Hepatocyte (in vitro differentiated cells): ENCODE measurements at regions not wholly inside any gene's neighbourhood (a gene's known extent, or its start where the extent isn't known, plus 50 kb on each side); places are given as distances from the start of the nearest gene placed in this dataset.

ENCODE experiments used
- CTCF ChIP-seq: fragments of 200-600 bp; sonication (generic); IDR thresholded peaks from 2 replicates; pipeline ENCODE4 v1.5.1; 2016; ENCODE audit warnings: antibody characterized with exemption, mild to moderate bottlenecking; ENCODE audit not compliant: poor library complexity
- EZH2 ChIP-seq: fragments of 200-600 bp; sonication (generic); IDR thresholded peaks from 2 replicates; pipeline ENCODE4 v1.6.1; 2016; ENCODE audit warnings: antibody characterized with exemption, mild to moderate bottlenecking, borderline replicate concordance
- EZH2phosphoT487 ChIP-seq: fragments of 200-600 bp; sonication (generic); IDR thresholded peaks from one replicate; pipeline ENCODE4 v1.6.1; 2018; ENCODE audit warnings: antibody characterized with exemption, mild to moderate bottlenecking, low read depth, moderate library complexity; ENCODE audit not compliant: unreplicated experiment, severe bottlenecking

GRCh38 chr13:76036176-76036575, 400.0 kb downstream of the LMO7 start:
- TF ChIP-seq CTCF (no peak), EZH2phosphoT487 (no peak), EZH2 (no peak)
